GM12872 (cell line): ENCODE measurements at regions not wholly inside any gene's neighbourhood (a gene's known extent, or its start where the extent isn't known, plus 50 kb on each side); places are given as distances from the start of the nearest gene placed in this dataset.

Experiments
- CTCF ChIP-seq: IDR thresholded peaks from 3 replicates; pipeline ENCODE4 v1.5.1; 2011; ENCODE audit warnings: low read depth, mild to moderate bottlenecking, low read length, moderate library complexity; ENCODE audit not compliant: insufficient read depth

- no peak for TF ChIP-seq CTCF
Observed at GRCh38 chr13:105608104-105608503, 927.4 kb downstream of the EFNB2 start.

GRCh38 chr13:105607426-105607825 is 928.0 kb downstream of the EFNB2 start:
- no peak for TF ChIP-seq CTCF

GRCh38 chr13:105607016-105607415 is 928.4 kb downstream of the EFNB2 start:
- no peak for TF ChIP-seq CTCF

GRCh38 chr13:105602956-105603670 is 932.3 kb downstream of the EFNB2 start:
- no peak for TF ChIP-seq CTCF

GRCh38 chr13:105599477-105600037 is 935.9 kb downstream of the EFNB2 start:
- TF ChIP-seq CTCF: no peak

- no peak for TF ChIP-seq CTCF
Observed at GRCh38 chr13:105598529-105598928, 936.9 kb downstream of the EFNB2 start.

- TF ChIP-seq CTCF: no peak
Observed at GRCh38 chr13:105597573-105597972, 937.9 kb downstream of the EFNB2 start.

GRCh38 chr13:105595471-105595870 is 940.0 kb downstream of the EFNB2 start:
- no peak for TF ChIP-seq CTCF
